ENCODE measurements at regions not wholly inside any gene's neighbourhood (a gene's known extent, or its start where the extent isn't known, plus 50 kb on each side); places are given as distances from the start of the nearest gene placed in this dataset.

- Histone ChIP-seq H3K36me3 (peaks cover 0 to 8% (median 0%) of the 10 kb centered on the region in 4 donors), H3K4me3 (peak overlapping the region in 1 of 4 donors; percentile 92), H3K27ac (peak overlapping the region; percentile 90 to 98 (median 95)), H3K4me1 (peaks cover 21 to 49% (median 29%) of the 10 kb centered on the region in 4 donors), H3K27me3 (no peaks in the 10 kb centered on the region), H3K9me3 (no peaks in the 10 kb centered on the region)
- no peak for TF ChIP-seq POLR2A (IDR thresholded peaks at IDR 0.05)
- no peak for TF ChIP-seq CTCF (IDR thresholded peaks at IDR 0.05)
- no peak for TF ChIP-seq EP300 (IDR thresholded peaks at IDR 0.05)
- no peak for TF ChIP-seq POLR2AphosphoS5 (IDR thresholded peaks at IDR 0.05)
- no peak for ATAC-seq (ENCODE audit: low FRiP score in 2 of 2)
- DNase-seq, result no peak
Measured at GRCh38 chr3:48086705-48087104, 70.5 kb upstream of the MAP4 start.

- peak overlapping the region in 3 of 4 donors; percentile 28 to 60 (median 44) for H3K27ac ChIP-seq
- H3K4me3 ChIP-seq, result no peak overlapping the region
- H3K36me3 ChIP-seq, result peaks cover 0 to 14% (median 0%) of the 10 kb centered on the region in 4 donors
- no peaks in the 10 kb centered on the region for H3K9me3 ChIP-seq
- 67 to 69% methylated on average over 1 of the region's 1 CpG for WGBS, 2 donors
- no peak for DNase-seq
- H3K27me3 ChIP-seq, result no peaks in the 10 kb centered on the region
- TF ChIP-seq POLR2AphosphoS5 (IDR thresholded peaks at IDR 0.05), result no peak
- no peak for TF ChIP-seq CTCF (IDR thresholded peaks at IDR 0.05)
- no peak for TF ChIP-seq EP300 (IDR thresholded peaks at IDR 0.05)
- no peak for TF ChIP-seq POLR2A (IDR thresholded peaks at IDR 0.05)
- no peak for ATAC-seq (ENCODE audit: low FRiP score in 2 of 2)
- H3K4me1 ChIP-seq, result peaks cover 21 to 52% (median 32%) of the 10 kb centered on the region in 4 donors
Measured at GRCh38 chr3:48084929-48085328, 68.7 kb upstream of the MAP4 start.

- WGBS, 2 donors, result 66 to 68% methylated on average over 2 of the region's 2 CpGs
- Histone ChIP-seq H3K4me1 (peaks cover 20 to 44% (median 28%) of the 10 kb centered on the region in 4 donors), H3K27me3 (no peaks in the 10 kb centered on the region), H3K4me3 (no peak overlapping the region), H3K9me3 (no peaks in the 10 kb centered on the region), H3K27ac (peak overlapping the region in 3 of 4 donors; percentile 28 to 60 (median 44)), H3K36me3 (peaks cover 0 to 14% (median 0%) of the 10 kb centered on the region in 4 donors)
- TF ChIP-seq CTCF (IDR thresholded peaks at IDR 0.05) (no peak), EP300 (IDR thresholded peaks at IDR 0.05) (no peak), POLR2A (IDR thresholded peaks at IDR 0.05) (no peak)
- DNase-seq, result no peak
- no peak for ATAC-seq (ENCODE audit: low FRiP score in 2 of 2)
Measured at GRCh38 chr3:48084170-48084569, 68.0 kb upstream of the MAP4 start.

GRCh38 chr3:48082580-48083184 is 66.5 kb upstream of the MAP4 start:
- H3K27ac ChIP-seq, result no peak overlapping the region
- no peaks in the 10 kb centered on the region for H3K9me3 ChIP-seq
- H3K4me1 ChIP-seq, result peaks cover 20 to 42% (median 28%) of the 10 kb centered on the region in 4 donors
- WGBS, 2 donors, result 89 to 92% methylated on average over 4 of the region's 4 CpGs
- no peak overlapping the region for H3K4me3 ChIP-seq
- TF ChIP-seq POLR2A (IDR thresholded peaks at IDR 0.05) (no peak), POLR2AphosphoS5 (IDR thresholded peaks at IDR 0.05) (no peak), EP300 (IDR thresholded peaks at IDR 0.05) (no peak), CTCF (IDR thresholded peaks at IDR 0.05) (no peak)
- ATAC-seq (ENCODE audit: low FRiP score in 2 of 2) (no peak), DNase-seq (no peak)
- peaks cover 0 to 14% (median 0%) of the 10 kb centered on the region in 4 donors for H3K36me3 ChIP-seq
- no peaks in the 10 kb centered on the region for H3K27me3 ChIP-seq

- no peaks in the 10 kb centered on the region for H3K27me3 ChIP-seq
- DNase-seq (no peak), ATAC-seq (ENCODE audit: low FRiP score in 2 of 2) (peak in 1 of 2 donors; percentile 59)
- TF ChIP-seq POLR2AphosphoS5 (IDR thresholded peaks at IDR 0.05), result no peak
- no peak for TF ChIP-seq POLR2A (IDR thresholded peaks at IDR 0.05)
- TF ChIP-seq CTCF (IDR thresholded peaks at IDR 0.05), result no peak
- TF ChIP-seq EP300 (IDR thresholded peaks at IDR 0.05), result no peak
- H3K27ac ChIP-seq, result no peak overlapping the region
- no peaks in the 10 kb centered on the region for H3K9me3 ChIP-seq
- H3K4me1 ChIP-seq, result peaks cover 0 to 14% (median 4%) of the 10 kb centered on the region in 4 donors
- WGBS, 2 donors, result 70 to 80% methylated on average over 2 of the region's 2 CpGs
- H3K36me3 ChIP-seq, result peaks cover 0 to 6% (median 0%) of the 10 kb centered on the region in 4 donors
- H3K4me3 ChIP-seq, result no peak overlapping the region
Measured at GRCh38 chr3:48077815-48078214, 61.6 kb upstream of the MAP4 start.
